ENCODE measurements at regions not wholly inside any gene's neighbourhood (a gene's known extent, or its start where the extent isn't known, plus 50 kb on each side); places are given as distances from the start of the nearest gene placed in this dataset.

- TF ChIP-seq CTCF (IDR thresholded peaks at IDR 0.05 in 4 of 5, conservative IDR thresholded peaks at IDR 0.05 in 1 of 5) (no peak), POLR2A (IDR thresholded peaks at IDR 0.05) (no peak)
- Histone ChIP-seq H3K27me3 (no peaks in the 10 kb centered on the region), H3K4me3 (no peak overlapping the region), H3K9me3 (no peaks in the 10 kb centered on the region), H3K36me3 (no peaks in the 10 kb centered on the region), H3K4me1 (no peaks in the 10 kb centered on the region), H3K27ac (no peak overlapping the region)
- ATAC-seq = no peak
- DNase-seq = no peak
- in situ Hi-C loops (cut with MboI; ENCODE audit: low sequenced_read_pairs in 4 of 4) (no loop called here), intact Hi-C loops (cut with DNase I; ENCODE audit: low total_unique reads) (no loop called here)
Measured at GRCh38 chr11:110919241-110919922, 207.1 kb upstream of the ARHGAP20 start.

GRCh38 chr11:110918351-110918750 lies 206.1 kb upstream of the ARHGAP20 start:
- in situ Hi-C loops (cut with MboI; ENCODE audit: low sequenced_read_pairs in 4 of 4) (no loop called here), intact Hi-C loops (cut with DNase I; ENCODE audit: low total_unique reads) (no loop called here)
- TF ChIP-seq POLR2A (IDR thresholded peaks at IDR 0.05) (no peak), CTCF (IDR thresholded peaks at IDR 0.05 in 4 of 5, conservative IDR thresholded peaks at IDR 0.05 in 1 of 5) (no peak)
- no peaks in the 10 kb centered on the region for H3K27me3 ChIP-seq
- H3K27ac ChIP-seq = no peak overlapping the region
- no peaks in the 10 kb centered on the region for H3K4me1 ChIP-seq
- no peak overlapping the region for H3K4me3 ChIP-seq
- no peaks in the 10 kb centered on the region for H3K36me3 ChIP-seq
- DNase-seq (no peak), ATAC-seq (no peak)
- H3K9me3 ChIP-seq = no peaks in the 10 kb centered on the region

- Histone ChIP-seq H3K27me3 (no peaks in the 10 kb centered on the region), H3K4me3 (no peak overlapping the region), H3K36me3 (no peaks in the 10 kb centered on the region), H3K27ac (no peak overlapping the region), H3K4me1 (peaks cover 0 to 2% of the 10 kb centered on the region in 2 donors), H3K9me3 (no peaks in the 10 kb centered on the region)
- DNase-seq = no peak
- TF ChIP-seq CTCF (IDR thresholded peaks at IDR 0.05 in 4 of 5, conservative IDR thresholded peaks at IDR 0.05 in 1 of 5) (no peak), POLR2A (IDR thresholded peaks at IDR 0.05) (no peak)
- ATAC-seq = no peak
- in situ Hi-C loops (cut with MboI; ENCODE audit: low sequenced_read_pairs in 4 of 4) (no loop called here), intact Hi-C loops (cut with DNase I; ENCODE audit: low total_unique reads) (no loop called here)
Measured at GRCh38 chr11:110912437-110912836, 200.2 kb upstream of the ARHGAP20 start.

GRCh38 chr11:110910384-110910783 lies 198.1 kb upstream of the ARHGAP20 start:
- Histone ChIP-seq H3K27me3 (no peaks in the 10 kb centered on the region), H3K36me3 (no peaks in the 10 kb centered on the region), H3K4me1 (peaks cover 0 to 2% of the 10 kb centered on the region in 2 donors), H3K4me3 (no peak overlapping the region), H3K9me3 (no peaks in the 10 kb centered on the region), H3K27ac (no peak overlapping the region)
- in situ Hi-C loops (cut with MboI; ENCODE audit: low sequenced_read_pairs in 4 of 4) (no loop called here), intact Hi-C loops (cut with DNase I; ENCODE audit: low total_unique reads) (no loop called here)
- TF ChIP-seq CTCF (IDR thresholded peaks at IDR 0.05 in 4 of 5, conservative IDR thresholded peaks at IDR 0.05 in 1 of 5) (no peak), POLR2A (IDR thresholded peaks at IDR 0.05) (no peak)
- ATAC-seq (no peak), DNase-seq (no peak)

- DNase-seq (no peak), ATAC-seq (no peak)
- Histone ChIP-seq H3K4me1 (peaks cover 0 to 2% of the 10 kb centered on the region in 2 donors), H3K9me3 (no peaks in the 10 kb centered on the region), H3K27ac (no peak overlapping the region), H3K27me3 (no peaks in the 10 kb centered on the region), H3K4me3 (no peak overlapping the region), H3K36me3 (no peaks in the 10 kb centered on the region)
- in situ Hi-C loops (cut with MboI; ENCODE audit: low sequenced_read_pairs in 4 of 4) = no loop called here
- TF ChIP-seq CTCF (IDR thresholded peaks at IDR 0.05 in 4 of 5, conservative IDR thresholded peaks at IDR 0.05 in 1 of 5) = no peak
- no peak for TF ChIP-seq POLR2A (IDR thresholded peaks at IDR 0.05)
- intact Hi-C loops (cut with DNase I; ENCODE audit: low total_unique reads) = no loop called here
Measured at GRCh38 chr11:110909336-110909735, 197.1 kb upstream of the ARHGAP20 start.
